ENCODE measurements at regions not wholly inside any gene's neighbourhood (a gene's known extent, or its start where the extent isn't known, plus 50 kb on each side); places are given as distances from the start of the nearest gene placed in this dataset.

GRCh38 chr3:117495620-117496019, 786.0 kb downstream of the TUSC7 start:
- TF ChIP-seq CTCF (IDR thresholded peaks at IDR 0.05): no peak
- DNase-seq: no peak
- no peaks in the 10 kb centered on the region for H3K4me1 Mint-ChIP-seq (ENCODE audit: low read depth)

GRCh38 chr3:117499189-117499870, 789.8 kb downstream of the TUSC7 start:
- no peak overlapping the region for H3K27ac Mint-ChIP-seq
- DNase-seq: no peak

More at GRCh38 chr3:117495620-117496019, 786.0 kb downstream of the TUSC7 start:
- Mint-ChIP-seq H3K9me3 (peaks cover 8% of the 10 kb centered on the region; the same call in 1 of the 2 replicates), H3K27me3 (ENCODE audit: insufficient read depth) (no peaks in the 10 kb centered on the region), H3K36me3 (ENCODE audit: low read depth) (no peaks in the 10 kb centered on the region), H3K27ac (no peak overlapping the region), H3K4me3 (no peak overlapping the region)

GRCh38 chr3:117507958-117508357, 798.4 kb downstream of the TUSC7 start:
- H3K27me3 Mint-ChIP-seq (ENCODE audit: insufficient read depth): no peaks in the 10 kb centered on the region
- no peak overlapping the region for H3K4me3 Mint-ChIP-seq
- H3K9me3 Mint-ChIP-seq: peaks cover 12% of the 10 kb centered on the region
- no peak overlapping the region for H3K27ac Mint-ChIP-seq
- TF ChIP-seq CTCF (IDR thresholded peaks at IDR 0.05): no peak
- DNase-seq: no peak
- no peaks in the 10 kb centered on the region for H3K4me1 Mint-ChIP-seq (ENCODE audit: low read depth)
- H3K36me3 Mint-ChIP-seq (ENCODE audit: low read depth): no peaks in the 10 kb centered on the region

More at GRCh38 chr3:117499189-117499870, 789.8 kb downstream of the TUSC7 start:
- Mint-ChIP-seq H3K36me3 (ENCODE audit: low read depth) (no peaks in the 10 kb centered on the region), H3K4me1 (ENCODE audit: low read depth) (no peaks in the 10 kb centered on the region), H3K9me3 (peaks cover 9% of the 10 kb centered on the region; the same call in 1 of the 2 replicates), H3K27me3 (ENCODE audit: insufficient read depth) (no peaks in the 10 kb centered on the region), H3K4me3 (no peak overlapping the region)
- no peak for TF ChIP-seq CTCF (IDR thresholded peaks at IDR 0.05)

GRCh38 chr3:117509858-117510257, 800.3 kb downstream of the TUSC7 start:
- Mint-ChIP-seq H3K9me3 (peaks cover 12% of the 10 kb centered on the region), H3K36me3 (ENCODE audit: low read depth) (no peaks in the 10 kb centered on the region)
- DNase-seq: no peak

GRCh38 chr3:117510396-117510795, 800.8 kb downstream of the TUSC7 start:
- H3K9me3 Mint-ChIP-seq: peaks cover 12% of the 10 kb centered on the region
- H3K27me3 Mint-ChIP-seq (ENCODE audit: insufficient read depth): no peaks in the 10 kb centered on the region
- TF ChIP-seq CTCF (IDR thresholded peaks at IDR 0.05): no peak
- H3K27ac Mint-ChIP-seq: no peak overlapping the region
- H3K36me3 Mint-ChIP-seq (ENCODE audit: low read depth): no peaks in the 10 kb centered on the region
- no peak overlapping the region for H3K4me3 Mint-ChIP-seq
- no peaks in the 10 kb centered on the region for H3K4me1 Mint-ChIP-seq (ENCODE audit: low read depth)
- no peak for DNase-seq

More at GRCh38 chr3:117509858-117510257, 800.3 kb downstream of the TUSC7 start:
- Mint-ChIP-seq H3K27me3 (ENCODE audit: insufficient read depth) (no peaks in the 10 kb centered on the region), H3K4me1 (ENCODE audit: low read depth) (no peaks in the 10 kb centered on the region), H3K27ac (no peak overlapping the region), H3K4me3 (no peak overlapping the region)
- TF ChIP-seq CTCF (IDR thresholded peaks at IDR 0.05): no peak
